AG09319 (cell line): ENCODE measurements at regions not wholly inside any gene's neighbourhood (a gene's known extent, or its start where the extent isn't known, plus 50 kb on each side); places are given as distances from the start of the nearest gene placed in this dataset.
"Not testable (repeated sequence)": the region's sequence is repeated elsewhere in the genome, so short reads cannot be mapped to it uniquely, and the experiment has no call there.

ENCODE experiments used
- DNase-seq: peaks from one replicate; pipeline ENCODE4 v3.0.0-alpha.2; 2010; ENCODE audit warnings: low read depth; ENCODE audit errors: extremely low read depth
- CTCF ChIP-seq: IDR thresholded peaks from 2 replicates; pipeline ENCODE4 v1.5.1; 2011; ENCODE audit warnings: low read depth, mild to moderate bottlenecking, inconsistent platforms, low read length, moderate library complexity

- no peak for TF ChIP-seq CTCF
- DNase-seq = no peak
These were observed 684.6 kb upstream of the SOX11 start for GRCh38 chr2:5007596-5007995.

GRCh38 chr2:5019324-5019723 lies 672.9 kb upstream of the SOX11 start:
- TF ChIP-seq CTCF = no peak
- DNase-seq = no peak

GRCh38 chr2:5020116-5020875 lies 671.9 kb upstream of the SOX11 start:
- TF ChIP-seq CTCF = no peak
- DNase-seq = no peak

- no peak for DNase-seq
- TF ChIP-seq CTCF = no peak
These were observed 671.0 kb upstream of the SOX11 start for GRCh38 chr2:5021136-5021535.

- DNase-seq = no peak
- no peak for TF ChIP-seq CTCF
These were observed 670.1 kb upstream of the SOX11 start for GRCh38 chr2:5022061-5022460.

- not testable (repeated sequence) for DNase-seq
These were observed 669.2 kb upstream of the SOX11 start for GRCh38 chr2:5022708-5023635.

GRCh38 chr2:5026571-5027234 lies 665.5 kb upstream of the SOX11 start:
- DNase-seq = no peak
- no peak for TF ChIP-seq CTCF
